ENCODE measurements at regions not wholly inside any gene's neighbourhood (a gene's known extent, or its start where the extent isn't known, plus 50 kb on each side); places are given as distances from the start of the nearest gene placed in this dataset.

DNA sequence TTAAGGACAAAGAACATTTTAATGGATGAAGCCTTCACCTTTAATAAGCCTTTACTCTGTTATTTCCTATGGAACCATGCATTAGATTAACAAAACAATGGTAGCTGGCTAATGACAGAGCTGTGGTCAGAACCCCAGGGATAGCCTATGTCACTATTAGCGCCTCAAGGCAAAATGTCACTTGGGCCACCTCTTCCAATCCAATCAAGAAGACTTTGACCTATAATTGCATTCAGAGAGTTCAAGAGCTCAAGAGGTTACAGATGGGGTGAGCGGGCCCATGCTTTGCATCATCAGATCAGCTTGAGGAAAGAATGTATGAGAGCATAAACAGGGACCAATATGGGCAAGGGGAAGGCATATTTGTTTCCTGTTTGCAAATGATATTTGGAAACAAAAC is 425.1 kb downstream of the ARHGEF28 start:
- no peak for TF ChIP-seq CTCF (IDR thresholded peaks at IDR 0.05; ENCODE audit: control insufficient read depth, insufficient read depth, low read depth, low read length, missing control alignments)
- H3K4me3 ChIP-seq (ENCODE audit: control insufficient read depth, low read depth, low read length): no peak overlapping the region
- DNase-seq (ENCODE audit: low read depth): no peak

- no peak for TF ChIP-seq CTCF (IDR thresholded peaks at IDR 0.05; ENCODE audit: control insufficient read depth, insufficient read depth, low read depth, low read length, missing control alignments)
- no peak for DNase-seq (ENCODE audit: low read depth)
- no peak overlapping the region for H3K4me3 ChIP-seq (ENCODE audit: control insufficient read depth, low read depth, low read length)
Measured at GRCh38 chr5:74044936-74045335, 418.9 kb downstream of the ARHGEF28 start.

- H3K4me3 ChIP-seq (ENCODE audit: control insufficient read depth, low read depth, low read length): no peak overlapping the region
- DNase-seq (ENCODE audit: low read depth): peak; percentile 79
- no peak for TF ChIP-seq CTCF (IDR thresholded peaks at IDR 0.05; ENCODE audit: control insufficient read depth, insufficient read depth, low read depth, low read length, missing control alignments)
Measured at GRCh38 chr5:74042959-74043358, 417.0 kb downstream of the ARHGEF28 start.

DNA sequence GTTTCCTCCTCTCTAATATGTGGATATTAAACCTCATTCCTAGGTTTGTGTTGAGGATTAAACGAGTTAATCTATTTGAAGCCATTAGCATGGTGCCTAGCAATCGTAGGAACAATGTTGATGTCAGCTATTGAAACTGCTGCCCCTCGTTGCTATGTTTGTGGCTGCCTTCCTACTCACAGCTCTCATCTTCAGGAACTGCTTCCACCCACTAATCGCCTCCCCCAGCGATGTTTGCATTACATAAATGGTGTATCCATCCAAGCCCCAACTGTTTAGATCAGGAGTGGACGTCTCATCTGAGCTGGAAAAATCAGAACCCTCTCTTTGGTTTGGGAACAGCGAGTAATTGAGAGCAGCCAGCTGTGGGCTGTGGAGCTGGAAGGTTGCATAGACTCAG is 416.6 kb downstream of the ARHGEF28 start:
- no peak for TF ChIP-seq CTCF (IDR thresholded peaks at IDR 0.05; ENCODE audit: control insufficient read depth, insufficient read depth, low read depth, low read length, missing control alignments)
- H3K4me3 ChIP-seq (ENCODE audit: control insufficient read depth, low read depth, low read length): no peak overlapping the region
- DNase-seq (ENCODE audit: low read depth): no peak

DNA sequence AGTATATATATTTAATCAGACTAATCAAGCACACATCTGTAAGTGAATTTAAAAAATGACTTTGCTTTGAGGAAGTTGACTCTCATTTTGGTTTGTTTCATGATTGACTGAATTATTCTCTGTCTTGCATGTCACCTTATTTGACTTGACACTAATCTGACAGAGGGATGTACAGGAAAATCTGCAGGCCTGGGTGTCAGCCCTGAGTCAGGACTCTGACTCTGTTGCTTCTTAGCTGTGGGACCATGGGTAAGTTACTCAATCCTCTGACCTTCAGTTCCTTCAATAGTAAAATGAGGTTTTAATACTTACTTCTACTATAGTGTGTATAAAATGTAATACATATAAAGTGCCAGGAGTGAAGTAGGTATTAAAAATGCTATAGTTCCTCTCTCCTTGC is 415.9 kb downstream of the ARHGEF28 start:
- TF ChIP-seq CTCF (IDR thresholded peaks at IDR 0.05; ENCODE audit: control insufficient read depth, insufficient read depth, low read depth, low read length, missing control alignments): no peak
- DNase-seq (ENCODE audit: low read depth): no peak
- H3K4me3 ChIP-seq (ENCODE audit: control insufficient read depth, low read depth, low read length): no peak overlapping the region

GRCh38 chr5:74040811-74041491 is 415.0 kb downstream of the ARHGEF28 start:
- H3K4me3 ChIP-seq (ENCODE audit: control insufficient read depth, low read depth, low read length): no peak overlapping the region
- DNase-seq (ENCODE audit: low read depth): no peak
- no peak for TF ChIP-seq CTCF (IDR thresholded peaks at IDR 0.05; ENCODE audit: control insufficient read depth, insufficient read depth, low read depth, low read length, missing control alignments)
